NCI-H345 (cell line): ENCODE measurements at regions not wholly inside any gene's neighbourhood (a gene's known extent, or its start where the extent isn't known, plus 50 kb on each side); places are given as distances from the start of the nearest gene placed in this dataset.
"Not testable (repeated sequence)": the region's sequence is repeated elsewhere in the genome, so short reads cannot be mapped to it uniquely, and the experiment has no call there.

Experiments used
- DNase-seq: peaks from one replicate; lab custom pipeline; 2025; lab: John Stamatoyannopoulos, UW

DNA sequence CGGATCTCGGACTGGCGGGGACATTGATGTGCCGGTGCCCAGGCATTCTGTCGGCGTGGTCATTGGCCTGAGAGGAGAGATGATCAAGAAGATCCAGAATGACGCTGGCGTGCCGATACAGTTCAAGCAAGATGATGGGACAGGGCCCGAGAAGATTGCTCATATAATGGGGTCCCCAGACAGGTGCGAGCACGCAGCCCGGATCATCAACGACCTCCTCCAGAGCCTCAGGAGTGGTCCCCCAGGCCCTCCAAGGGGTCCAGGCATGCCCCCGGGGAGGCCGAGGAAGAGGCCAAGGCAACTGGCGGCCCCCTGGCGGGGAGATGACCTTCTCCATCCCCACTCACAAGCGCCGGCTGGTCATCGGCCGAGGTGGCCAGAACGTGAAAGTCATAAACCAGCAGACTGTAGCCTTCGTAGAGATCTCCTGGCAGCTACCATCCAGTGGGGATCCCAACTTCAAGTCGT is 106.5 kb upstream of the MTAP start:
- no peak for DNase-seq

DNA sequence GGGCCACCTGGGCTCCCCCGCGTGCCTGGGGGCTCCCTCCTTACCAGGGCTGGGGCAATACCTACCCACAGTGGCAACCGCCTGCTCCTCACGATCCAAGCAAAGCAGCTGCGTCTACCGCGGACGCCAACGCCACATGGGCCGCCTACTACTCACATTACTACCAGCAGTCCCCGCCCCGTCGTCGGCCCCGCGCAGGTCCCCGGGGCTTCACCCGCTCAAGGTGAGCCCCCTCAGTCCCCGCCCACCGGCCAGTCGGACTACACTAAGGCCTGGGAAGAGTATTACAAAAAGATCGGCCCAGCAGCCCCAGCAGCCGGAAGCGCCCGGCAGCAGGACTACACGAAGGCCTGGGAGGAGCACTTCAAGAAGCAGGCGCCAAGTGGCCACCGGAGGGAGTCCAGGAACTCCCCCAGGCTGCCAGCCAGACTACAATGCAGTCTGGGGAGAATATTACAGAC is 106.0 kb upstream of the MTAP start:
- no peak for DNase-seq

DNA sequence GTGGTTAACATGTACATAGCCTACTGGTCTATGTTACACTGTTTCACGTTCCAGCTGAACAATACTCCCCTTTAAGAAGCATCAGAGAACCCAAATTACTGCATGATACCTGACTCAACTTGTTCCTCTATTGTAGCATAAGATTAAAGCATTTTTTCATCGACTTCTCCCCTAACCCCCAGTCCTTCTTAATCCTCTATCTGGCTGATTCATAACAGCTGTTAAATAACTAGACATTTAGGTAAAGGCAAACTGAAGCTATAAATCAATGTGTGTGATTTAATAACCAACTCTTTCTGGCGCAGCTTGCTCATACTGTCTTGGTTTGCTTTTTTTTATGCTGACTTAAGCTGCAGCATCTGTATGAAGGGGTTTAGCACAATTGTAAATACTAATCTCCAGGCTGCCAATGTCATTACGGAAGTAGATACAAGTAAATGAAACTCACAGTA is 94.2 kb upstream of the MTAP start:
- no peak for DNase-seq

DNA sequence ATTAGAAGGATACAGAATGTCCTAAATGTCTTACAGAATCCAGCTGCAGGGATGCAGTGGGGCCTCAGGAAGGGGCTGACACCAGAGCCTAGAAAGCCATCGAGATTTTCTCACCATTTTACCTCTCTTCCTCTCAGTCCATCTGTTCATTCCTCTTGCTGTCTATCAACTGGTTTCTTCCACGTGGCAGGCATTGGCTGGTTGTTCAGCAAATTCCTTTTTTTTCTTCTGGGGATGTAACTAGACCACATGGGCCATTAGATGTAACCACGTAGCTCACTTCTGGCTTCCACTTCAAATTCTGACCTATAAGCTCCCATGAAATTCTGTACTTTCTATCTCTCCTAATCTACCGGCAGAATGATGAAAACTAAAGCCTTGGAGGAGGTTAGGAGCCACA is 93.6 kb upstream of the MTAP start:
- DNase-seq, result no peak

DNA sequence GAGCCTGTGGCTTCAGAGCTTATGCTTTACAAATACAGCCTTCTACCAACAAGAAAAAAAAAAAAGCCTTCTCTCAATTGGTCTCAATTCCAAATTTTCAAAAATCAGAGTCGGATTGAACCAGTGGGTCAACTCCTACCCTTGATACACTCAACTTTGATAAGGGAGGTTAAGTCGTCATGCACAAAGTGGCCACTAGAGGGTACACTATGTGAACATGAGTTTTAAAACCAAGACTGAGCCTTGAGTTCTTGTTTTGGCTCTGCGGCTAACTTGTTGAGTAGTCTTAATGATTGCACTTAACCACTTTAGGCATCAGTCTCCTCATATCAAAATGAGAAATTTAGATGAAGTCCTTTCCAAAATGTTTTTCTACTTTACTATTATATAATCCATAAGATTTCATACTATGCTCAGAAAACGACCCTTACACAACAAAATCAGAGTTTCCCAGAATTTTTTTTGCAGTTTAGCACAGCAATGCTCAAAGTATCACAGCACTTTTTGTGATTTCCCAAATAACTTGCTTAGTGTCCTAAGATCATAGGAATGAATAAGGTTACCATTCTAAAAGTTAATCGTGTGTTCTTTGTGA is 92.9 kb upstream of the MTAP start:
- DNase-seq, result peak; percentile 34

- no peak for DNase-seq
Measured at GRCh38 chr9:21710548-21711191, 91.8 kb upstream of the MTAP start.

GRCh38 chr9:21711504-21711903 is 90.9 kb upstream of the MTAP start:
- peak; percentile 13 for DNase-seq

- DNase-seq, result no peak
Measured at GRCh38 chr9:21715408-21715807, 87.0 kb upstream of the MTAP start.

DNA sequence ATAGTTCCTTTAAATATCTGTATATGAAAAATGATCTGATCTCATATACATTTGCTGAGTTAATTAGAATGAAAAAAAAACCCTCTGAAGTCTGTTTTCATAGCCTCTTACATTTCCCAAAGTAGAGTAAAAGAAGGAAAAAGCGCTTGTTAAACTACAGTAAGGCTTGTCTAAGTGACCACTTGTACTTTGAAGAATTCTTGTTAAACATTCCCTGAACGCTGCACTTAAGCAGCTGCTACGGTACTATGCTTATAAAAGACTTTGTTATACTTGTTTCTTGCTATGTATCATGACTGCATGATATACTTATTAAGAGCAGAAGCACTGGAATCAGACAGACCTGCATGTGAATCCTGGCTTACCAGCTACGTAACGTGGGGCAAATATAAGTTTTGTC is 81.7 kb upstream of the MTAP start:
- DNase-seq, result no peak

GRCh38 chr9:21727411-21727810 is 75.0 kb upstream of the MTAP start:
- not testable (repeated sequence) for DNase-seq

DNA sequence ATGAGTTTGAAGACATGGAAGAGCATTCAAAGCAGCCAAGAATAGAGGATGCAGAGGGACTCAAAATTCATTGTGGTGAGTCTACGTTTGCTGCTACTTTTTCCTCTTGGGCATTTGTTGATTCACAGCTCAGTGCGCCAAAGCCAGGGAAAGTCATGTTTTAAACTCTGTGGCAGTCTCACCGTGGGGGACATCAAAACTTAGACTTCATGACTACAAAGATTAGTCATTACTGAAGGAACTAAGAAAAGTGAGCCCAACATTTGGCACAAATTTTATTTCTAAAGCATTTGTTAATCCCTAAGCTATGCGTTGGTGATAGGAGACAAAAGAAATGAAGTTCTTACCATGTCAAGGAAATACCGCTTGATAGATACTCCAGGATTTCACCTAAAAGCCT is 73.7 kb upstream of the MTAP start:
- no peak for DNase-seq

- DNase-seq, result no peak
Measured at GRCh38 chr9:21729648-21730047, 72.8 kb upstream of the MTAP start.

DNA sequence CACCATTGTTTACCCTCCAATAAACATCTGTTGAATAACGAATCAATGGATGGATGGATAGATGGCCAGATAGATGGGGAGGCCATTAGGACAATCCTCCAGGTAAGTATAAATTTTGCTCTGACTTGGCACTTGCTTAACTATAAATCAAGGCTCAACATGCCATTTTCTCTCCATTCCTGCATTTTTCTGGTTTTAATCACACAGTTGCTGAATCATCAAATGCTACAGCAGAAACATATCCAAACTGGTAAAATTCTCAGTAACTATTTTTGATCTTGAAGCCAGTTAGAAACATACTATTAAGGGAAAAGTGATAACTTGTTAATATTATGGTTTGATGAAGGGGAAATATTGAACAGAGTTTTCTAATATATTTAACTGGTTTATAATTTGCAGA is 71.5 kb upstream of the MTAP start:
- no peak for DNase-seq

- DNase-seq, result no peak
Measured at GRCh38 chr9:21741151-21741550, 61.3 kb upstream of the MTAP start.

GRCh38 chr9:21744320-21744719 is 58.1 kb upstream of the MTAP start:
- DNase-seq, result no peak

DNA sequence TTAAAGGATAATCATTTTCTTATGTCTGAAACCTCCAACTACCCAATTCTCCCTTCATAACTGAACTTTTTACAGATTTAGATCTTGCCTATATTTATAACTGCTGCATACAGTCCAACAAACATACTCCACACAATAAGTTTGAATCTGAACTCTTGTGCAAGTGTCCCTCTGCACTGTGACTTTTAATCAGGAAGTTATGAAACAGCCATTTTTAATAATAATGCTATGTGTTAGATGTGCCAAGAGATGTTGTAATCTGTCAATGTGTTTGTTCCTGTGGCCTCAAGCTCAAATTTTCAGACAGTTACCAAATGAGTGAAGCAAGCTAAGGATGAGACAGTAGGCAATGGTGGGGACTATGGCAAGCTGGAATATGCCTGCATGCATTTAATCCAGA is 57.6 kb upstream of the MTAP start:
- no peak for DNase-seq

DNA sequence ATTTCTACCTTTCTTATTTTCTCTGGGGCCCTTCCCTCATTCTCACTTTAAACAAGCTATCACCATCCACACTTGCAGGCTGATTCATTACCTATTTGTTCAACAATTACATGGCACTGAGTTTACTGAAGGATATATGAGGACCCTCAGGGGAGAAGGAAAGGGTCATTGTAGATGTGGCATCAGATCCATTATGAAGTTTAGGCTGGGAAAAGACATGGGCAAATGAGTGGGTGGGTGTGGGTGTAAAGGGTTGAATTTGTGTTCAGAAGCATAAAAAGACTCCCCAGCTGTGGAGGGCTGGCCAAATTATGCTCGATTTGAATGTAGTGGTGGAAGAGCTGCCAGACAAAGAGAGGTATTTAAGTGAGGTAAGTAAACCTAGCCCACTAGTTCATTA is 55.9 kb upstream of the MTAP start:
- DNase-seq, result no peak

DNA sequence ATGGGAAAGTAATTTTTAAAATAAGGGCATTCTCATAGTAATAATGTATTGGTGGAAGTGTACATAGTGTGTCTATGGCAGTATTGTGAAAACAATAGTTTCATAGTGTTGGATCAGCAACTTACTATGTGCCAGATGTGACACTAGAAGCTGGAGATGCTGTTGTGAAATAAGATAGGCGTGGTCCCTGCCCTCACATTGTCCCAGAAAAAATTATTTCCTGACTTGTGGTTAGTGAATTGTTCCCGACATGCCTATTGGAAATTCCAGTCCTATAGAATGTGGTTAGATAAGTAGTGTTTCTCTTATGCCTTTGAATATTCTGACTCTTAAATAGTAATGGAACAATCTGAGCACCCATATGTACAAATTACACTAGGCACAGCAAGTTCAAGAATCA is 55.3 kb upstream of the MTAP start:
- DNase-seq, result no peak

- no peak for DNase-seq
Measured at GRCh38 chr9:21750021-21750735, 52.3 kb upstream of the MTAP start.

DNA sequence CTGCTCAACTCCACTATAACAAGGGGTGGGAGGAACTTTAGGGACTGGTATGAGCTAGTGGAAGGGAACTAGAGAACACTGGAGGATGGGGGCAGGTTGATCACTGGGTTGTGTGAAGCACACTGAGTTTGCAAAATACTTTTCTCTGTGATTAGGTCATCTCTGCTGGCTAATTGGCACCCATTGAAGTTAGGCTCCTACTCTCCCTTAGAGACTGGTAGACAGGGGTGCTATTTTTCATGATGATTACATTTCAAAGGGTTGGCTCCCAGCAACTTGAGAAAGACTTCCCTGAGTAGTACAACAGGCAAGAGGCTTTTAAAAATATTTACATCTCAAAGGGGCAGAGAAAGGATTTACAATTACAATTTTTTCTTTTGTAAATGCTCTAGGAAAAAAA is 50.4 kb upstream of the MTAP start:
- no peak for DNase-seq
